ENCODE measurements at regions not wholly inside any gene's neighbourhood (a gene's known extent, or its start where the extent isn't known, plus 50 kb on each side); places are given as distances from the start of the nearest gene placed in this dataset.

- no peak for FAIRE-seq
- DNase-seq (ENCODE audit: insufficient read length, low spot score), result no peak
Observed at GRCh38 chr2:103921161-103921560, 932.8 kb upstream of the POU3F3 start.

- DNase-seq (ENCODE audit: insufficient read length, low spot score) (no peak), FAIRE-seq (no peak)
Observed at GRCh38 chr2:103942199-103942598, 911.7 kb upstream of the POU3F3 start.

- FAIRE-seq (no peak), DNase-seq (ENCODE audit: insufficient read length, low spot score) (no peak)
Observed at GRCh38 chr2:103945083-103945482, 908.8 kb upstream of the POU3F3 start.

- DNase-seq (ENCODE audit: insufficient read length, low spot score), result peak; percentile 3
- no peak for FAIRE-seq
Observed at GRCh38 chr2:103959174-103960128, 894.5 kb upstream of the POU3F3 start.

GRCh38 chr2:103960129-103960513, 893.8 kb upstream of the POU3F3 start:
- no peak for FAIRE-seq
- no peak for DNase-seq (ENCODE audit: insufficient read length, low spot score)

GRCh38 chr2:103960951-103961350, 893.0 kb upstream of the POU3F3 start:
- DNase-seq (ENCODE audit: insufficient read length, low spot score) (no peak), FAIRE-seq (no peak)

GRCh38 chr2:103961862-103962261, 892.1 kb upstream of the POU3F3 start:
- FAIRE-seq (no peak), DNase-seq (ENCODE audit: insufficient read length, low spot score) (no peak)

GRCh38 chr2:103962670-103963069, 891.2 kb upstream of the POU3F3 start:
- FAIRE-seq (no peak), DNase-seq (ENCODE audit: insufficient read length, low spot score) (no peak)

GRCh38 chr2:103963146-103963725, 890.7 kb upstream of the POU3F3 start:
- DNase-seq (ENCODE audit: insufficient read length, low spot score) (no peak), FAIRE-seq (no peak)

- FAIRE-seq (no peak), DNase-seq (ENCODE audit: insufficient read length, low spot score) (no peak)
Observed at GRCh38 chr2:103977241-103977640, 876.7 kb upstream of the POU3F3 start.

GRCh38 chr2:103977668-103978067, 876.2 kb upstream of the POU3F3 start:
- DNase-seq (ENCODE audit: insufficient read length, low spot score), result no peak
- no peak for FAIRE-seq

- no peak for FAIRE-seq
- DNase-seq (ENCODE audit: insufficient read length, low spot score), result no peak
Observed at GRCh38 chr2:103980401-103980800, 873.5 kb upstream of the POU3F3 start.

- no peak for DNase-seq (ENCODE audit: insufficient read length, low spot score)
- no peak for FAIRE-seq
Observed at GRCh38 chr2:103982691-103983090, 871.2 kb upstream of the POU3F3 start.

- DNase-seq (ENCODE audit: insufficient read length, low spot score) (no peak), FAIRE-seq (no peak)
Observed at GRCh38 chr2:103986001-103986400, 867.9 kb upstream of the POU3F3 start.

GRCh38 chr2:103991591-103991990, 862.3 kb upstream of the POU3F3 start:
- no peak for FAIRE-seq
- no peak for DNase-seq (ENCODE audit: insufficient read length, low spot score)

- FAIRE-seq, result no peak
- DNase-seq (ENCODE audit: insufficient read length, low spot score), result no peak
Observed at GRCh38 chr2:104004821-104005220, 849.1 kb upstream of the POU3F3 start.

- no peak for FAIRE-seq
- DNase-seq (ENCODE audit: insufficient read length, low spot score), result no peak
Observed at GRCh38 chr2:104016801-104017200, 837.1 kb upstream of the POU3F3 start.

GRCh38 chr2:104023306-104023705, 830.6 kb upstream of the POU3F3 start:
- FAIRE-seq, result no peak
- no peak for DNase-seq (ENCODE audit: insufficient read length, low spot score)

GRCh38 chr2:104023765-104024164, 830.1 kb upstream of the POU3F3 start:
- no peak for FAIRE-seq

GRCh38 chr2:104025295-104025694, 828.6 kb upstream of the POU3F3 start:
- FAIRE-seq (no peak), DNase-seq (ENCODE audit: insufficient read length, low spot score) (no peak)

More at GRCh38 chr2:104023765-104024164, 830.1 kb upstream of the POU3F3 start:
- no peak for DNase-seq (ENCODE audit: insufficient read length, low spot score)

GRCh38 chr2:104026725-104027124, 827.2 kb upstream of the POU3F3 start:
- DNase-seq (ENCODE audit: insufficient read length, low spot score) (no peak), FAIRE-seq (no peak)

- DNase-seq (ENCODE audit: insufficient read length, low spot score) (no peak), FAIRE-seq (no peak)
Observed at GRCh38 chr2:104027321-104027720, 826.6 kb upstream of the POU3F3 start.

Data from GM19239 (cell line).